ENCODE measurements at regions not wholly inside any gene's neighbourhood (a gene's known extent, or its start where the extent isn't known, plus 50 kb on each side); places are given as distances from the start of the nearest gene placed in this dataset.

DNA sequence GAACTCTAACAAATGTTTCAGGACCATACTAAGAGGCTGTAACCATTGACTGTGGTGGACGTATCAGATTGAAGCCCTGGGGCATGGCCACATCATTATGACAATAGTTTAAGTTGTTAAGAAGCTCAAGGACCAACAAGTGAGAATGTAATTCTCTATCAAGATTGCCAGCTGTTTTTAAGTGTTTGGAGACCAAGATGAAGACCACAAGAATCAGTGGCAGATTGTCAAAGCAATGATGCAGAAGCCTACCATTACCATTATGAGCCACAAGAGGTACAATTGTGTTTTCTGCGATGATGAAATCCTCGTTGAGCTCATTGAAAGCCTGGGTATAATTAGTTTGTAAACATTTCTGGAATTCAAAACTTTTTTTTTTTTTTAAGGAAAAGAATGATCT is 261.1 kb upstream of the ZEB2 start:
- H3K9me3 Mint-ChIP-seq: peaks cover 0 to 8% of the 10 kb centered on the region in 2 experiments; a peak in 3 of 5 replicates
- Histone ChIP-seq H2AK5ac (ENCODE audit: insufficient read length, low read length) (no peak overlapping the region), H3K9me3 (ENCODE audit: control insufficient read depth, low read depth, low read length) (no peaks in the 10 kb centered on the region), H3K56ac (ENCODE audit: insufficient read length, low read depth, low read length) (no peak overlapping the region), H3T11ph (ENCODE audit: low read length) (no peak overlapping the region), H3K4me1 (ENCODE audit: insufficient read depth, low read length) (no peaks in the 10 kb centered on the region), H3K18ac (ENCODE audit: insufficient read length, low read depth, low read length) (no peak overlapping the region), H3K79me1 (ENCODE audit: insufficient read depth, low read depth, low read length, poor library complexity, severe bottlenecking) (no peaks in the 10 kb centered on the region), H2BK15ac (ENCODE audit: low read depth, low read length) (no peak overlapping the region), H2AFZ (ENCODE audit: low read length) (no peak overlapping the region), H3K79me2 (ENCODE audit: insufficient read depth, low read length) (no peaks in the 10 kb centered on the region), H2BK5ac (ENCODE audit: insufficient read length, low read length) (no peak overlapping the region), H3K9ac (ENCODE audit: extremely low read depth, insufficient read length, low read length) (no peak overlapping the region), H3K27ac (ENCODE audit: insufficient read length, low read depth, low read length) (no peak overlapping the region), H4K20me1 (ENCODE audit: control insufficient read depth, insufficient read depth, insufficient read length) (no peaks in the 10 kb centered on the region), H3K27me3 (ENCODE audit: insufficient read depth, low read length) (no peaks in the 10 kb centered on the region), H4K91ac (ENCODE audit: insufficient read length, low read depth, low read length) (no peak overlapping the region), H3K23me2 (ENCODE audit: insufficient read length, low read depth, low read length, poor library complexity, severe bottlenecking) (no peaks in the 10 kb centered on the region), H2BK20ac (ENCODE audit: low read depth, low read length, poor library complexity, severe bottlenecking) (no peak overlapping the region), H2BK12ac (ENCODE audit: insufficient read length, low read depth, low read length) (no peak overlapping the region), H3K4ac (ENCODE audit: low read depth, low read length) (no peak overlapping the region), H4K5ac (ENCODE audit: insufficient read length, low read depth, low read length) (no peak overlapping the region), H3K14ac (ENCODE audit: insufficient read depth, low read length) (no peak overlapping the region), H4K8ac (replicated peaks; ENCODE audit: insufficient read length, low read depth, low read length) (no peak overlapping the region), H3K4me2 (ENCODE audit: insufficient read depth, insufficient read length, low read length) (no peak overlapping the region), H3K23ac (ENCODE audit: insufficient read length, low read depth, low read length) (no peak overlapping the region), H2BK120ac (ENCODE audit: low read depth, low read length, poor library complexity, severe bottlenecking) (no peak overlapping the region)
- no peak for DNase-seq
- no peaks in the 10 kb centered on the region for H3K4me1 Mint-ChIP-seq
- no CpG with 5 or more reads among the region's 3 CpGs for WGBS (ENCODE audit: extremely low coverage, insufficient read length, low lambda C conversion rate)
- TF ChIP-seq, protein P1, sequence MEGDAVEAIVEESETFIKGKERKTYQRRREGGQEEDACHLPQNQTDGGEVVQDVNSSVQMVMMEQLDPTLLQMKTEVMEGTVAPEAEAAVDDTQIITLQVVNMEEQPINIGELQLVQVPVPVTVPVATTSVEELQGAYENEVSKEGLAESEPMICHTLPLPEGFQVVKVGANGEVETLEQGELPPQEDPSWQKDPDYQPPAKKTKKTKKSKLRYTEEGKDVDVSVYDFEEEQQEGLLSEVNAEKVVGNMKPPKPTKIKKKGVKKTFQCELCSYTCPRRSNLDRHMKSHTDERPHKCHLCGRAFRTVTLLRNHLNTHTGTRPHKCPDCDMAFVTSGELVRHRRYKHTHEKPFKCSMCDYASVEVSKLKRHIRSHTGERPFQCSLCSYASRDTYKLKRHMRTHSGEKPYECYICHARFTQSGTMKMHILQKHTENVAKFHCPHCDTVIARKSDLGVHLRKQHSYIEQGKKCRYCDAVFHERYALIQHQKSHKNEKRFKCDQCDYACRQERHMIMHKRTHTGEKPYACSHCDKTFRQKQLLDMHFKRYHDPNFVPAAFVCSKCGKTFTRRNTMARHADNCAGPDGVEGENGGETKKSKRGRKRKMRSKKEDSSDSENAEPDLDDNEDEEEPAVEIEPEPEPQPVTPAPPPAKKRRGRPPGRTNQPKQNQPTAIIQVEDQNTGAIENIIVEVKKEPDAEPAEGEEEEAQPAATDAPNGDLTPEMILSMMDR (conservative IDR thresholded peaks at IDR 0.05): no peak; the same call in 2 of the 3 replicates
- no peaks in the 10 kb centered on the region for H3K27me3 Mint-ChIP-seq (ENCODE audit: low read depth)
- no peak overlapping the region for H3K4me3 Mint-ChIP-seq
- H3K36me3 Mint-ChIP-seq (ENCODE audit: insufficient read depth in 1 of 3, low read depth in 3 of 3): peaks cover 0 to 6% (median 0%) of the 10 kb centered on the region in 3 experiments; a peak in 2 of 7 replicates
- H3K27ac Mint-ChIP-seq: no peak overlapping the region
